HG03175 (cell line): ENCODE measurements at regions not wholly inside any gene's neighbourhood (a gene's known extent, or its start where the extent isn't known, plus 50 kb on each side); places are given as distances from the start of the nearest gene placed in this dataset.
"Not testable (repeated sequence)": the region's sequence is repeated elsewhere in the genome, so short reads cannot be mapped to it uniquely, and the experiment has no call there.

ENCODE experiments used
- ATAC-seq: cut with Tn5 transposase; IDR thresholded peaks from one replicate; pipeline ENCODE4 v1.9.1; 2021; ENCODE audit warnings: mild to moderate bottlenecking, moderate library complexity; ENCODE audit not compliant: unreplicated experiment

- ATAC-seq: no peak
Measured at GRCh38 chr10:4639960-4640359, 186.0 kb upstream of the AKR1E2 start.

- no peak for ATAC-seq
Measured at GRCh38 chr10:4638099-4638498, 187.9 kb upstream of the AKR1E2 start.

- ATAC-seq: no peak
Measured at GRCh38 chr10:4637657-4638056, 188.3 kb upstream of the AKR1E2 start.

GRCh38 chr10:4635883-4636282 is 190.1 kb upstream of the AKR1E2 start:
- ATAC-seq: no peak

GRCh38 chr10:4635388-4635787 is 190.6 kb upstream of the AKR1E2 start:
- no peak for ATAC-seq

- no peak for ATAC-seq
Measured at GRCh38 chr10:4633776-4634175, 192.2 kb upstream of the AKR1E2 start.

GRCh38 chr10:4633186-4633585 is 192.8 kb upstream of the AKR1E2 start:
- ATAC-seq: no peak

- ATAC-seq: no peak
Measured at GRCh38 chr10:4632757-4633156, 193.2 kb upstream of the AKR1E2 start.

GRCh38 chr10:4626919-4627318 is 199.1 kb upstream of the AKR1E2 start:
- ATAC-seq: no peak

GRCh38 chr10:4623757-4624420 is 202.1 kb upstream of the AKR1E2 start:
- no peak for ATAC-seq

- no peak for ATAC-seq
Measured at GRCh38 chr10:4623200-4623599, 202.8 kb upstream of the AKR1E2 start.

GRCh38 chr10:4622384-4622783 is 203.6 kb upstream of the AKR1E2 start:
- no peak for ATAC-seq

GRCh38 chr10:4617589-4617988 is 208.4 kb upstream of the AKR1E2 start:
- no peak for ATAC-seq

- ATAC-seq: no peak
Measured at GRCh38 chr10:4615042-4615441, 211.0 kb upstream of the AKR1E2 start.

- no peak for ATAC-seq
Measured at GRCh38 chr10:4609251-4609650, 216.8 kb upstream of the AKR1E2 start.

GRCh38 chr10:4607681-4608080 is 218.3 kb upstream of the AKR1E2 start:
- no peak for ATAC-seq

GRCh38 chr10:4606856-4607636 is 219.0 kb upstream of the AKR1E2 start:
- ATAC-seq: no peak

- no peak for ATAC-seq
Measured at GRCh38 chr10:4602764-4603491, 223.1 kb upstream of the AKR1E2 start.

GRCh38 chr10:4599471-4599870 is 226.5 kb upstream of the AKR1E2 start:
- ATAC-seq: no peak

- not testable (repeated sequence) for ATAC-seq
Measured at GRCh38 chr10:4597898-4598297, 228.1 kb upstream of the AKR1E2 start.

- no peak for ATAC-seq
Measured at GRCh38 chr10:4596951-4597350, 229.1 kb upstream of the AKR1E2 start.
